Activated naive CD4-positive, alpha-beta T cell treated with anti-CD3 and anti-CD28 coated beads for 36 hours (primary cell): ENCODE measurements at regions not wholly inside any gene's neighbourhood (a gene's known extent, or its start where the extent isn't known, plus 50 kb on each side); places are given as distances from the start of the nearest gene placed in this dataset.

Experiments
- CTCF ChIA-PET: fragments of 350-600 bp; sonication (Branson Sonifier 250); formaldehyde crosslinking; loops from one replicate; lab custom pipeline; 2021; ENCODE audit warnings: antibody characterized with exemption; lab: Charles Lee
- DNase-seq: peaks from one replicate; pipeline ENCODE4 v3.0.0-alpha.2; 2020
- H3K27ac Mint-ChIP-seq: one replicate; pipeline ENCODE4 v1.8.0; 2021; ENCODE audit warnings: mild to moderate bottlenecking, mixed read lengths
- H3K27me3 Mint-ChIP-seq: one replicate; pipeline ENCODE4 v1.8.0; 2021; ENCODE audit warnings: low read depth, mixed read lengths
- H3K36me3 Mint-ChIP-seq: one replicate; pipeline ENCODE4 v1.8.0; 2021; ENCODE audit warnings: low read depth, mixed read lengths
- H3K4me1 Mint-ChIP-seq: one replicate; pipeline ENCODE4 v1.8.0; 2021; ENCODE audit warnings: low read depth, mixed read lengths
- H3K4me3 Mint-ChIP-seq: one replicate; pipeline ENCODE4 v1.8.0; 2021; ENCODE audit warnings: mild to moderate bottlenecking, moderate library complexity, mixed read lengths
- H3K9me3 Mint-ChIP-seq: one replicate; pipeline ENCODE4 v1.8.0; 2021; ENCODE audit warnings: mixed read lengths
- intact Hi-C: fragments of 100-400 bp; cut with micrococcal nuclease; formaldehyde crosslinking; loops from one replicate; pipeline ENCODE4 v1.15.1; 2023

DNA sequence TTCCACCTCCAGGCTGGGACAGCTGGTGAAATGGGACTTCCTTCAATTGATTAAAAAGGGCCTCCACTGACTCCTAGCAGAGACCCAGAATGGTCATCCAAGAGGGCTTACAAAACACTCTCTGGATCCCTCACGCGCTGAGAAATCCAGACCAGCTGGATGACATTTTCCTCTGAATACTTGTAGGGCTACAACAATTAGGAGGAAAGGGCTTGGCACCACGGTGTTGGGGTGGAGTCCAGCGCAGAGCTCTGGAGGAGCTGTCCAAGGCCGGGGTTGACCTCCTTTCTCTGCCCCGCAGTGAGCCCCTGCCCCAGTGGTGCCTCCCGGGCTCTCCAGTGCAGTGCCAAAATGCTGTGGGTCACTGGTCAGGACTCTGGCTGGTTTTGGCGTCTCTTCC lies 189.0 kb upstream of the CCND2 start:
- DNase-seq, result no peak
- intact Hi-C loops, result no loop called here
- no peaks in the 10 kb centered on the region for H3K9me3 Mint-ChIP-seq
- H3K4me1 Mint-ChIP-seq, result peaks cover 6% of the 10 kb centered on the region
- H3K27ac Mint-ChIP-seq, result no peak overlapping the region
- no peaks in the 10 kb centered on the region for H3K36me3 Mint-ChIP-seq
- H3K4me3 Mint-ChIP-seq, result no peak overlapping the region
- no peaks in the 10 kb centered on the region for H3K27me3 Mint-ChIP-seq
- CTCF ChIA-PET, result interaction anchor here (1.2 kb wide), 1 partner anchor 14 kb away, joined by 3 read pairs; no protein-coding TSS in a partner anchor

DNA sequence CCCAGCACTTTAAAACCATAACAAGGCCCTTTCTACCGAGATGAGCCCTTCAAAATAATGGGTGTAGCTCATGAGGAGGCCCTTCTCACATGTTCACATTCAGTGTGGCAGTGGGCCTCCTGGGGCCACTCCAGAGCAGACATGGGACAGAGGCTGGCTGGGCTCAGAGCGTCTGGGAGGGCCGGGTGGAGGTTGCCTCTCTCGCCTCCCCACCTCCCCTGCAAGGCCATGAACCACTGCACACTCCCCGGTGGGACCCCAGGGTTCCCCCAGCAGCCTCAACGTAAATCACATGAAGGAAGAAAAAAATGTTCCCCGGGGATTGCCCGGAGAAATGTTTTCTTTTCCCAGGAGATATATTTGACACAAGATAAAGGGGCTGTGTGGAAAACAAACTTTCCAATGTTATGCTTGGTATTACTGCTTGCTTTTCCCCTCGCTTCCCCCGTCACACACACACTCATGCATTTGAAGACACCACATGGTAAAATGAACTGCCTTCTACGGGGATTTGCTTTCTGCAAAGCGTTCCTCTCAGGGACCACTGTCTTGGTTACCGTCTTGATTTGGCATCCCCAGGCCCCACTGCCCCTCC lies 190.7 kb upstream of the CCND2 start:
- H3K27me3 Mint-ChIP-seq, result no peaks in the 10 kb centered on the region
- intact Hi-C loops, result no loop called here
- H3K27ac Mint-ChIP-seq, result no peak overlapping the region
- peaks cover 4% of the 10 kb centered on the region for H3K9me3 Mint-ChIP-seq
- no peaks in the 10 kb centered on the region for H3K36me3 Mint-ChIP-seq
- no peak overlapping the region for H3K4me3 Mint-ChIP-seq
- peaks cover 6% of the 10 kb centered on the region for H3K4me1 Mint-ChIP-seq
- no peak for DNase-seq
- CTCF ChIA-PET, result interaction anchor here (1.3 to 1.5 kb wide), 2 partner anchors 43 to 197 kb away, joined by 3 read pairs; no protein-coding TSS in a partner anchor

DNA sequence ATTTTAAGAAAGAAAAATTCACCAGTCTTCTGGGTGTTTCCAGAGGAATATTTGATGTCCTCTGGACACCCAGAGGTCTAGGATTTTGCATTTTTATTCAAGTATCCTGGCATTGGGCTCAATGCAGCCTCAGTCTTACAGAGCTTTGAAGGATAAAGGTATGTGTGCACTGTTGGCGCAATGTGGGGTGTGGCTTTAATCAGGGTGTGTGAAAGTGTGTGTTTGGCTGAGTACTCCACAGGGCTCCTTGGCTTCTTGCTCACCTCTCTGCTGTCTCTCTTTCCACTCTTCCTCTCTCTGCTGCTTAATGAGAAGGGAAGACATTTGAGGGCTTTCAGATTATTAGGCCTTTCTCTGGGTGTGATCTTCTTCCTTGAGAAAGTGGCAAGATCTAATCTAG lies 193.3 kb upstream of the CCND2 start:
- H3K36me3 Mint-ChIP-seq, result peaks cover under 1% of the 10 kb centered on the region
- H3K9me3 Mint-ChIP-seq, result peaks cover 4% of the 10 kb centered on the region
- no peak overlapping the region for H3K4me3 Mint-ChIP-seq
- no peak overlapping the region for H3K27ac Mint-ChIP-seq
- DNase-seq, result no peak
- CTCF ChIA-PET, result no interaction called here
- H3K4me1 Mint-ChIP-seq, result no peaks in the 10 kb centered on the region
- no peaks in the 10 kb centered on the region for H3K27me3 Mint-ChIP-seq
- intact Hi-C loops, result no loop called here

DNA sequence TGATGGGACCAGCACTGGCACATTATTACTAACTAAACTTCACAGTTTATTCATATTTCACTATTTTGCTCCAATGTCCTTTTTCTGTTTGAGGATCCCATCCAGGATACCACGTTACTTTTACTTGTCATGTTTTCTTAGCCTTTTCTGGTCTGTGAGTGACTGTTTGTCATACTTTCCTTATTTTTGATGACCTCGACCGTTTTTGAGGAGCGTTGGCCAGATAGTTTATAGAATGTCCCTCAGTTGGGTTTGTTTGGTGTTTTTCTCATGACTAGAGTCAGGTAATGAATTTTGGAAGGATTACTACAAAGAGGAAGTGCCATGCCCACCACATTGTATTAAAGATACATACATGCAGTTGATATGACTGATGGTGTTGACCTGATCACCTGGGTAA lies 199.4 kb upstream of the CCND2 start:
- H3K36me3 Mint-ChIP-seq, result peaks cover 2% of the 10 kb centered on the region
- CTCF ChIA-PET, result interaction anchor here (1.0 kb wide), 1 partner anchor 110 kb away, joined by 6 read pairs; no protein-coding TSS in a partner anchor
- intact Hi-C loops, result no loop called here

DNA sequence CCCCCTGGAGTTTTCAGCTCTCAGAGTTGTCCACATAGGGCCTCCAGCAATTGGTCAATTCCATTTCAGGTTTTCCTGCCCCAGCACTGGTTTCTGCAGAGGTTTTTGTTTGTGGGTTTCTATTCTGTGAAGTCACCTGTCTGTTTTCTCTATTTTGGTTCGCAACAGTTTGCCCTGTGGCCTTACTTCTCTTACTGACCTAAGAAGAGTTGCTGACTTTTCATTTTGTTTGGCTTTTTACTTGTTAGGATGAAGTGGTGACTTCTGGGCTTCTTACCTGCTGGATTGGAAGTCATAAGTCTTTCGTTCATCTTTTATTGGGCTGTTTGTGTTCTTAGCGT lies 196.4 kb upstream of the PARP11 start:
- Mint-ChIP-seq H3K36me3 (no peaks in the 10 kb centered on the region), H3K4me3 (no peak overlapping the region), H3K4me1 (peaks cover 8% of the 10 kb centered on the region), H3K27me3 (no peaks in the 10 kb centered on the region), H3K27ac (no peak overlapping the region), H3K9me3 (no peaks in the 10 kb centered on the region)
- DNase-seq, result no peak
- CTCF ChIA-PET, result interaction anchor here (1.1 kb wide), 1 partner anchor 29 kb away, joined by 5 read pairs; no protein-coding TSS in a partner anchor
- intact Hi-C loops, result no loop called here

More for the DNA sequence above, 199.4 kb upstream of the CCND2 start:
- no peaks in the 10 kb centered on the region for H3K27me3 Mint-ChIP-seq
- H3K27ac Mint-ChIP-seq, result no peak overlapping the region
- no peak for DNase-seq
- no peak overlapping the region for H3K4me3 Mint-ChIP-seq
- H3K4me1 Mint-ChIP-seq, result peaks cover 4% of the 10 kb centered on the region
- peaks cover 4% of the 10 kb centered on the region for H3K9me3 Mint-ChIP-seq

DNA sequence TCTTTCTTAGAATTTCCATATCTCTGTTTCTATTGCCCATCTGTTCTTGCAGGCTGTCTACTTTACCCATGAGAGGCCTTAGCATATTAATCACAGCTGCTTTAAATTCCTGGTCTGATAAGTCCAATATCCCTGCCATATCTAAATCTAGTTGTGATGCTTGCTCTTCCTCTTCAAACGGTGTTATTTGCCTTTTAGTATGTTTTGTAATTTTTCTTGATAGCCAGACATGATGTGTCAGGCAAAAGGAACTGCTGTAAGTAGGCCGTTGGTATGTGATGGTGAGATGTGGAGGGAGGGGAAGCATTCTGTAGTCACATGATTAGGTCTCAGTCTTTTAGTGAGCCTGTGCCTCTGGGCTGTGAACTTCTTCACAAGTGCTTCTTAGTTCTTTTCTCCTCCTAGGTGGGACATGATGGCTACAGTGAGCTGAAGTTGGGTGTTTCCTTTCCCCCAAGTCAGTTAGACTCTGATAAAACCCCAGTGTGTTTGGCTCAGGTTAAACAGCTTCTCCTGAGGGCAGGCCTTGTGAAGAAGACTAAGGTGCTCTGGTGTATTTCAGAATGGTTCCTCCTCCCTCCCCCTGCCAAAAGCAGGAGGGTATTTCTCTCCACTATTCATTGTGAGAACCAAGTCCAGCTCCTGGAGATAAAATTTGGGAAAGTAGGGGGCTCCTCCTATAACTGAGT lies 195.9 kb upstream of the PARP11 start:
- Mint-ChIP-seq H3K27me3 (no peaks in the 10 kb centered on the region), H3K4me3 (no peak overlapping the region), H3K9me3 (no peaks in the 10 kb centered on the region), H3K4me1 (peaks cover 10% of the 10 kb centered on the region), H3K36me3 (no peaks in the 10 kb centered on the region), H3K27ac (no peak overlapping the region)
- CTCF ChIA-PET, result interaction anchor here (1.0 to 1.1 kb wide), 2 partner anchors 30 to 187 kb away, joined by 3 to 5 read pairs; no protein-coding TSS in a partner anchor
- intact Hi-C loops, result no loop called here
- DNase-seq, result no peak

DNA sequence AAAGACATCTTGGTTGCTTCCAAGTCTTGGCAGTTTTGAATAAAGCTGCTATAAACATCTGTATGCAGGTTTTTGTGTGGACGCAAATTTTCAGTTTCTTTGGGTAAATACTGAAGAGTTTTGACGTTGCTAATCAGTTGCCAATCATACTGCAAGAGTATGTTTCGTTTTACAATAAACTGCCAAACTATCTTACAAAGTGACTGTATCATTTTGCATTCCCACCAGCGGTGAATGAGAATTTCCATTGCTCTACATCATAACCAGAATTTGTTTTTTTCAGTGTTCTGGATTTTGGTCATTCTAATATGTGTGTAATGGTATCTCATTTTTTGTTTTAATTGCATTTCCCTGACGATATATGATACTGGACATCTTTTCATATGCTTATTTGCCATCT lies 190.8 kb upstream of the PARP11 start:
- H3K36me3 Mint-ChIP-seq, result no peaks in the 10 kb centered on the region
- peak overlapping the region; percentile 58 for H3K27ac Mint-ChIP-seq
- H3K9me3 Mint-ChIP-seq, result no peaks in the 10 kb centered on the region
- H3K4me1 Mint-ChIP-seq, result peaks cover 30% of the 10 kb centered on the region
- no peaks in the 10 kb centered on the region for H3K27me3 Mint-ChIP-seq
- no peak overlapping the region for H3K4me3 Mint-ChIP-seq
- no peak for DNase-seq
- intact Hi-C loops, result loop anchor here (2.0 to 5.0 kb wide), 3 partner anchors 55 to 153 kb away; no protein-coding TSS in a partner anchor
- CTCF ChIA-PET, result interaction anchor here (1.0 kb wide), 1 partner anchor 213 kb away, joined by 3 read pairs; no protein-coding TSS in a partner anchor

DNA sequence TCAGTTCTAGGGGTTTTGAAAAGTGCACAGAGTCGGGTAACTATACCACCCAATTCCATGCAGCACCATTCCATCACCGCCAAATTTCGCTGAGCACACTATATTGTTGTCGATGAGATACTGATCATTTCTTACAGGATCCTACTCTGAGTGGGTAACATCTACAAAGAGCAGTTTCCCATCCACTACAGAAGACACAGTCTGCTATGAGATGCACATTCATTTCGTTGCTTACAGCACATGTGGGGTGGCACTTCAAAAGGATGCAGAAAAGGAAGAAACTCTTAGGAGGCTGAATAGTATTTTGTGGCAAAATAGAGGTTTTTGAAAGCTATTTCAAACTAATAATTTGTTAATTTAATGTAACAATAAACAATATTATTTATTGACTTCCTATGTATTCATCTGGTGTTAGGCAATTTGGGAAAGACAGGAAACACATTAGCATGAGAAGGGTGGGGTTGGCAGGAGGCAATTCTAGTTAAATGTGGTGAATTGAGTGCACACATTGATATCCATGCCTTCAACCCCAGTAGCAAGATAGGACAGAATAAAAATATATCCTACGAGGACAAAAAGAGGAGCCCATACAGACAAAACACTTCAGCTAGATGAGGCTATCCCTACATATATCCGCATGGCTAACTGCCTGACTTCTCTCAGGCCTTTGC lies 186.8 kb upstream of the PARP11 start:
- H3K27ac Mint-ChIP-seq, result no peak overlapping the region
- peaks cover 53% of the 10 kb centered on the region for H3K4me1 Mint-ChIP-seq
- no peaks in the 10 kb centered on the region for H3K9me3 Mint-ChIP-seq
- CTCF ChIA-PET, result interaction anchor here (0.5 kb wide), 1 partner anchor 224 kb away, joined by 4 read pairs; no protein-coding TSS in a partner anchor
- H3K4me3 Mint-ChIP-seq, result no peak overlapping the region
- H3K27me3 Mint-ChIP-seq, result no peaks in the 10 kb centered on the region
- intact Hi-C loops, result loop anchor here (5.0 kb wide), 2 partner anchors 92 to 157 kb away; no protein-coding TSS in a partner anchor
- DNase-seq, result no peak
- no peaks in the 10 kb centered on the region for H3K36me3 Mint-ChIP-seq

DNA sequence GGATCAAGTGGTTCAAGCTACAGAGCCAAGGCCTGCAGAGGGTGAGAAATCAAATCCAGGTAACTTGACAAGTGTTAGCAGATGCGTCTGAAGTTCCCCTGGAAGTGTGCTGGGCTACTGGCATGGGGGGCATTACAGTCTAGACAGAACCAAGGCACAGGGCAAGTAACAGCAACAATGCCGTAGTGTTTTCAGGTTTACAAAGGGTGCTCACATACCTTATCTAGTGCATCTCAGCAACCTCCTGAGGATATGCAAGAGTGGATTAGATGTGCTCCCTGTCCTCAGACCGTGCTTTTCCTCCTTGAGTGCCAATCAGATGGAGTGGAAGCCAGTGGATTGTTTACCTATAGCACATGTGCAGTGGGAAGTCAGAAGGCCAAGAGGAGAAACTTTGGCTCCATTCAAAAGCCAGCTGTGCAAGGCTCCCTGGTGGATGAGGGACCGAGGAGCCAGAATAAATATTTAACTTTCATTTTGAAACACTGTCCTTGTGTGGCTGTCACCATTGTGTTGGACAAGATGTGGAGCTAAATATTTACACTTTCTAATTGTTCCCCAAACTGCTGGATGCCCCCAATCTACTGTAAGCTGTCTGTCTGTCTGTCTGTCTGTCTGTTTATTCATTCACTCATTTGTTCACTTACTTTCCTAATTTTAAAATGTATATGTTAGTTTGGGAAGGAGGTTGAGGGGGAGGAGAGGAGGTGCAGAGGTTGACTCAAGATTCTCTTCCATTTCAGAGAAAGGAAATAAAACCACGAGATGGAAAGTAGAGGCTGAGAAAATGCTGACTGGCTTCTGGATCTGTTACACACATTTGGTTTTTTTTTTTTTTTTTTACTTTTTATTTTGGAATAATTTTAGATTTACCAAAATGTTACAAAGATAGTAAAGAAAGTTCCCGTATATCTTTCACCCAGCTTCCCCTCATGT lies 184.0 kb upstream of the PARP11 start:
- CTCF ChIA-PET, result interaction anchor here (0.6 to 3.2 kb wide), 5 partner anchors 20 to 220 kb away, joined by 3 to 9 read pairs (median 4); no protein-coding TSS in a partner anchor
- H3K9me3 Mint-ChIP-seq, result no peaks in the 10 kb centered on the region
- H3K27me3 Mint-ChIP-seq, result no peaks in the 10 kb centered on the region
- H3K27ac Mint-ChIP-seq, result peak overlapping the region; percentile 85
- peaks cover 37% of the 10 kb centered on the region for H3K4me1 Mint-ChIP-seq
- peak overlapping the region; percentile 44 for H3K4me3 Mint-ChIP-seq
- no peak for DNase-seq
- no peaks in the 10 kb centered on the region for H3K36me3 Mint-ChIP-seq
- intact Hi-C loops, result no loop called here

DNA sequence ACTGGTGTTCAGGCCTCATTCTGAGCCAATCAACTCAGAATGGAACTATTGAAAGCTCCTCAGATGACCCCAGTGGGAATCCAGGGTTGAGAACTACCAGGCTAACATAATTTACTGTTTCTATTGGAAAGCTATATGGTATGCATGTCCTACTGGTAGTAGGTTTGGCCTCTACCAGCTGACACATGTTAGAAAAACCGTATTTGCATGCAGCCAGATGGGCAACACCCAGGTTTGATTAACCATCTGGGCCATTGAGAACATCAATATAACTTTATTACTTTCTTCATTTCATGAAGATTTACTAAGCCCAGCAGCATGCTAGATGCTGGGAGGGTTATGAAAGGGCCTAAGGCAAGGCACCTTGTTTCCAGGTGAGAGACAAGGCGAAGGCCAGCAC lies 181.4 kb upstream of the PARP11 start:
- H3K27me3 Mint-ChIP-seq, result no peaks in the 10 kb centered on the region
- intact Hi-C loops, result no loop called here

DNA sequence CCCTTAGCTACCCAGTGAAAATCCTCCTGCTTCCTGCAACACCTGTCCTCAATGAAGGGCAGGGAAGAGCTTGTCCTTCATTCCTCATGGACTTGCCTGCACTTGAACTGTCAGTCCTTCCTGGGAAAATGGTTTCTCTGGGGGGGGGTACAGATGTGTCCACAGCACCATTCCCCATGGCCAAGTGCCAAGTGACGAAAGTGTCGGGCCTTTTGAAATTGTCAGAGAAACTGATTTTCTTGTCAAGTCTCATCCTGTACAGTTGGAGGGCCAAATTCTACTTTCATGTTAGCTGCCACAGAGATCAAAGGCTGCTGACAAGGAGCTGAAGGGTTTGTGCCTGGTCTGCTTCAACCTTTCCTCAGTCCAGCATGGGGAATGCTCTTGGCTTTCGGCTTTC lies 179.5 kb upstream of the PARP11 start:
- Mint-ChIP-seq H3K27me3 (no peaks in the 10 kb centered on the region), H3K9me3 (no peaks in the 10 kb centered on the region), H3K36me3 (no peaks in the 10 kb centered on the region), H3K4me1 (peaks cover 17% of the 10 kb centered on the region), H3K27ac (no peak overlapping the region), H3K4me3 (no peak overlapping the region)
- CTCF ChIA-PET, result interaction anchor here (0.7 to 1.3 kb wide), 2 partner anchors 15 to 167 kb away, joined by 3 read pairs; no protein-coding TSS in a partner anchor
- intact Hi-C loops, result no loop called here
- DNase-seq, result no peak

More for the DNA sequence above, 181.4 kb upstream of the PARP11 start:
- Mint-ChIP-seq H3K36me3 (no peaks in the 10 kb centered on the region), H3K4me1 (peaks cover 34% of the 10 kb centered on the region), H3K4me3 (no peak overlapping the region), H3K27ac (no peak overlapping the region), H3K9me3 (no peaks in the 10 kb centered on the region)
- no peak for DNase-seq
- CTCF ChIA-PET, result interaction anchor here (0.6 to 3.2 kb wide), 2 partner anchors 14 to 17 kb away, joined by 3 to 9 read pairs; no protein-coding TSS in a partner anchor
